ENCODE measurements at regions not wholly inside any gene's neighbourhood (a gene's known extent, or its start where the extent isn't known, plus 50 kb on each side); places are given as distances from the start of the nearest gene placed in this dataset.
"Not testable (repeated sequence)": the region's sequence is repeated elsewhere in the genome, so short reads cannot be mapped to it uniquely, and the experiment has no call there.

DNA sequence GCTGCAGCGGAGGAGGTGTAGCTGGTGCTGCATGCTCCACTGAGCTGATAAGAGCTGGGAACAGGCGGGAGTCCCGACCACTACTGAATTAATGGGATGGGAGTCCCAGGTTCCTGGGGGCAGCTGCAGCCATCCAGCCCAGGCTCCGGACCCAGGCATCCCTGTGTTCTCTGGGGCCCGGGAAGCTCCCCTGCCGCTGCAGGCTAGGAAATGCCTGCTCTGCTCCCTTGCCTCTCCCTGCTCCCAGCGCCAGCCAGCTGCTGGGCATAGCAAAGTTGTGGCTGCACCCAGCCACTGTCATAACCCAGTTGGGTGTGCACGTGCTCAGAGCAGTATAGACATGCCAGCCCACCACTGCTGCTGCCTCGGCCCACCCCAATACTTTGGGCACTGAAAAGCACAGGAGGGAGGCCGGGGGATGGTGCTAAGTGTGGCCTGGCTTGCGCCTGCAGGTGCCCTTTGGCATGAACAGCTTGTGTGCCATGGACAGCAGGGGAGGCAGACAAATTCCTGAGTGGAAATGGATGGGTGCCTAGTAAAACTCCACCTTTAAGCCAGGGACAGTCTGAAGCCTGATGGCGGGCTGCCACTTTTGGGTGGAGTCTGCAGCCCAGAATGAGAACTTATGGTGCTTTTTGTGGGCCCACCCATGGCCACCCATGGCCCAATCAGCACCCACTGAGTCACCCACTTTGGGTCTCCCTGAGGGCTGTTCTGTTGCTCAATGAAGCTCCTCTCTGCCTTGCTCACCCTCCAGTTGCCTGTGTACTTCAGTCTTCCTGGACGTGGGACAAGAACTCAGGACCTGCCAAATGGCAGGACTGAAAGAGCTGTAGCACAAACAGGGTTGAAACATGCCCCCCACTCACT lies 219.3 kb upstream of the TMEFF2 start:
- H3K27ac ChIP-seq (ENCODE audit: low read depth, low read length) = no peak overlapping the region
- DNase-seq (ENCODE audit: low read depth in 4 of 6, low spot score in 6 of 6) = no peak
- WGBS (ENCODE audit: insufficient coverage) = 93% methylated on average over 13 of the region's 13 CpGs
- H3K4me1 ChIP-seq (ENCODE audit: control insufficient read depth, insufficient read depth, low read length) = no peaks in the 10 kb centered on the region
- no peaks in the 10 kb centered on the region for H3K36me3 ChIP-seq (ENCODE audit: control insufficient read depth, insufficient read depth, low read length)
- H3K9me3 ChIP-seq (ENCODE audit: control insufficient read depth, insufficient read depth, low read length) = no peaks in the 10 kb centered on the region
- no peaks in the 10 kb centered on the region for H3K27me3 ChIP-seq (ENCODE audit: control insufficient read depth, insufficient read depth, low read length)
- H3K4me3 ChIP-seq (ENCODE audit: low read depth, low read length) = no peak overlapping the region

DNA sequence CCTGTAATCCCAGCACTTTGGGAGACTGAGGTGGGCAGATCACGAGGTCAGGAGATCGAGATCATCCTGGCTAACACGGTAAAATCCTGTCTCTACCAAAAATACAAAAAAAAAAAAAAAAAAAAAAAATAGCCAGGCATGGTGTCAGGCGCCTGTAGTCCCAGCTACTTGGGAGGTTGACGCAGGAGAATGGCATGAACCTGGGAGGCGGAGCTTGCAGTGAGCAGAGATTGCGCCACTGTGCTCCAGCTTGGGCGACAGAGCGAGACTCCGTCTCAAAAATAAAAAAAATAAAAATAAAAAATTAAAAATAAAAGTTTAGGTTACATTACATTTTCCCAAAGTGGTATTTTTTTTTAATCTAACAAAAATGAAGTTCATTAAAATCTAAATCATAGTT lies 218.1 kb upstream of the TMEFF2 start:
- not testable (repeated sequence) for H3K4me1 ChIP-seq (ENCODE audit: control insufficient read depth, insufficient read depth, low read length); DNase-seq (ENCODE audit: low read depth in 4 of 6, low spot score in 6 of 6); H3K27ac ChIP-seq (ENCODE audit: low read depth, low read length); H3K4me3 ChIP-seq (ENCODE audit: low read depth, low read length); H3K9me3 ChIP-seq (ENCODE audit: control insufficient read depth, insufficient read depth, low read length); H3K36me3 ChIP-seq (ENCODE audit: control insufficient read depth, insufficient read depth, low read length); H3K27me3 ChIP-seq (ENCODE audit: control insufficient read depth, insufficient read depth, low read length)
- no CpG with 5 or more reads among the region's 10 CpGs for WGBS (ENCODE audit: insufficient coverage)

DNA sequence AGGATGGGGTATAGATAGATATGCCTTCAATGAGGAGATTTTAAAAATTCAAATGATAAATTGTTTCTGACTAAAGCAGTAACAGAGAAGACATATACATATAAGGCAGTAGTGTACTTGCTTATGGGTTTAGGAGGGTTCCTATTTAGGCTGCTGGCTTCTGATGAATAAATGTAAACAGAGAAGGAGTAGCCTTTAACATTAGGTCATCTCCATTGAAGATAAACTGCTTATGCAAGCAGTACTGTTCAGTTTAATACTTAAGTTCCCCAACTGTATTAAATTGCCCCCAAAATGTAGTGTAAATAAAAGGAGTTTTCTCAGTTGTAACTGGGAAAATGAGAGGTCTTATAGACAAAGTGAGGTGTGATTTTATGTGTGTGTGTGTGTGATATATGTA lies 217.7 kb upstream of the TMEFF2 start:
- Histone ChIP-seq H3K27me3 (ENCODE audit: control insufficient read depth, insufficient read depth, low read length) (no peaks in the 10 kb centered on the region), H3K36me3 (ENCODE audit: control insufficient read depth, insufficient read depth, low read length) (no peaks in the 10 kb centered on the region), H3K4me1 (ENCODE audit: control insufficient read depth, insufficient read depth, low read length) (no peaks in the 10 kb centered on the region), H3K27ac (ENCODE audit: low read depth, low read length) (no peak overlapping the region), H3K9me3 (ENCODE audit: control insufficient read depth, insufficient read depth, low read length) (no peaks in the 10 kb centered on the region), H3K4me3 (ENCODE audit: low read depth, low read length) (no peak overlapping the region)
- no peak for DNase-seq (ENCODE audit: low read depth in 4 of 6, low spot score in 6 of 6)

DNA sequence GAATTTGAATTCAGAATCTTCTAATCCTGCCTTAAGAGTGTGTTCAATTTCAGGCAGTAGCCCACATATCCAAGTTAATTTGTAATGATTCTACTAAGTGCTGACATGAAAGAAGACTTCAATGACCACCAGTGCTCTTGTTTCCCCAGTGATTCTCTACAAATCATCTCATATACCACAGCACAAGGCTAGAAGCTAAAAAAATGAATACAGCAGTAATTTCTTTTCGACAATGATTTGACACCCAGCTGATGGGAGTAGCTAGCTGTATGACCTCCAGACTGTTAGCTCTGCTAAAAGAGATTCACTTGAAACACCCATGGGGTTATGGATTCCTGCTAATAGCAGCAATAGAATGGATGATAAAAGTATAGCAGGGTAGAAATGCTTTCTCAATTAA lies 217.0 kb upstream of the TMEFF2 start:
- Histone ChIP-seq H3K36me3 (ENCODE audit: control insufficient read depth, insufficient read depth, low read length) (no peaks in the 10 kb centered on the region), H3K4me3 (ENCODE audit: low read depth, low read length) (no peak overlapping the region), H3K4me1 (ENCODE audit: control insufficient read depth, insufficient read depth, low read length) (no peaks in the 10 kb centered on the region), H3K27ac (ENCODE audit: low read depth, low read length) (no peak overlapping the region), H3K9me3 (ENCODE audit: control insufficient read depth, insufficient read depth, low read length) (no peaks in the 10 kb centered on the region), H3K27me3 (ENCODE audit: control insufficient read depth, insufficient read depth, low read length) (no peaks in the 10 kb centered on the region)
- no CpG with 5 or more reads among the region's 1 CpG for WGBS (ENCODE audit: insufficient coverage)
- peak in 1 of 6 donors; percentile 6 for DNase-seq (ENCODE audit: low read depth in 4 of 6, low spot score in 6 of 6)

GRCh38 chr2:192410319-192410718 lies 215.6 kb upstream of the TMEFF2 start:
- no peak overlapping the region for H3K4me3 ChIP-seq (ENCODE audit: low read depth, low read length)
- H3K36me3 ChIP-seq (ENCODE audit: control insufficient read depth, insufficient read depth, low read length) = no peaks in the 10 kb centered on the region
- DNase-seq (ENCODE audit: low read depth in 4 of 6, low spot score in 6 of 6) = no peak
- H3K27ac ChIP-seq (ENCODE audit: low read depth, low read length) = no peak overlapping the region
- H3K27me3 ChIP-seq (ENCODE audit: control insufficient read depth, insufficient read depth, low read length) = no peaks in the 10 kb centered on the region
- no peaks in the 10 kb centered on the region for H3K4me1 ChIP-seq (ENCODE audit: control insufficient read depth, insufficient read depth, low read length)
- H3K9me3 ChIP-seq (ENCODE audit: control insufficient read depth, insufficient read depth, low read length) = no peaks in the 10 kb centered on the region

GRCh38 chr2:192407692-192408091 lies 213.0 kb upstream of the TMEFF2 start:
- Histone ChIP-seq H3K27ac (ENCODE audit: low read depth, low read length) (no peak overlapping the region), H3K4me3 (ENCODE audit: low read depth, low read length) (no peak overlapping the region), H3K36me3 (ENCODE audit: control insufficient read depth, insufficient read depth, low read length) (no peaks in the 10 kb centered on the region), H3K4me1 (ENCODE audit: control insufficient read depth, insufficient read depth, low read length) (no peaks in the 10 kb centered on the region), H3K9me3 (ENCODE audit: control insufficient read depth, insufficient read depth, low read length) (no peaks in the 10 kb centered on the region), H3K27me3 (ENCODE audit: control insufficient read depth, insufficient read depth, low read length) (no peaks in the 10 kb centered on the region)
- DNase-seq (ENCODE audit: low read depth in 4 of 6, low spot score in 6 of 6) = peak in 1 of 6 donors; percentile 31
- 63% methylated on average over 3 of the region's 5 CpGs for WGBS (ENCODE audit: insufficient coverage)

DNA sequence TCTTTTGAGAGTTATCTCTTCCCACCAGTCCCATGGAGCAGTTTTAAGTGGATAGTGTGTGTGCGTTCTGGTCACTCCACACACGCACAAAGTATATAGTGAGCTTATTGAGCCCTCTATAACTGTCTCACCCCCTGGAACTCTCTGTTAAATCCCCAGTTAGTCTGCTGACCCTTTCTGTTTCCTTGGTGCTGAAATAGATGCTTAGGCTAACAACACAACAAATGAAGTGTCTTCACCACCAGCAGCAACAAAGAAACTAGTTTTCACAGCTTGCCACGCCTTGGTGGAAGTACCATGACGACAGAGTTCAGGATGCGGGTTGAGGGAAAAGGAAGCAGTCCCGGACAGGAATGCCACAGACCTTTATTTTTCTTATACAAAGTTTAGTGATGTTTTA lies 203.5 kb upstream of the TMEFF2 start:
- DNase-seq (ENCODE audit: low read depth in 4 of 6, low spot score in 6 of 6) = no peak
- no peaks in the 10 kb centered on the region for H3K9me3 ChIP-seq (ENCODE audit: control insufficient read depth, insufficient read depth, low read length)
- H3K27ac ChIP-seq (ENCODE audit: low read depth, low read length) = no peak overlapping the region
- H3K4me1 ChIP-seq (ENCODE audit: control insufficient read depth, insufficient read depth, low read length) = no peaks in the 10 kb centered on the region
- no peaks in the 10 kb centered on the region for H3K27me3 ChIP-seq (ENCODE audit: control insufficient read depth, insufficient read depth, low read length)
- no CpG with 5 or more reads among the region's 6 CpGs for WGBS (ENCODE audit: insufficient coverage)
- H3K4me3 ChIP-seq (ENCODE audit: low read depth, low read length) = no peak overlapping the region
- H3K36me3 ChIP-seq (ENCODE audit: control insufficient read depth, insufficient read depth, low read length) = no peaks in the 10 kb centered on the region

DNA sequence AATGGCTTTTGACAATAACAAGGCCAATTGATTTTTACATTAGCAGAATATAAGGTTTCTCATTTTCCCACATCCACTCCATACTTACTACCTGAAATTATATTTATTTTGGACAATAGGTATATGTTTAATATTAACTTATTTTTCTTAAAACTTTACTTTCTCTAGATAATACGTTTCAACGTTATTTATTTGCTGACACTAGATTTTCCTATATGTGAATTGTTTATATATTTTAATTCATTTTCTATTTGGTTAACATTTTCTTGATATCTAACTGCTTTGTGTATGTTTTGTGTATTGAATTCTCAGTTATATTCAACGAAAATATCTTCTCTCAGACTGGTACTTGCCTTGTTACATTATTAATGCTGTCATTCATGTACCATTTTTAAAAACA lies 199.9 kb upstream of the TMEFF2 start:
- Histone ChIP-seq H3K36me3 (ENCODE audit: control insufficient read depth, insufficient read depth, low read length) (no peaks in the 10 kb centered on the region), H3K4me3 (ENCODE audit: low read depth, low read length) (no peak overlapping the region), H3K4me1 (ENCODE audit: control insufficient read depth, insufficient read depth, low read length) (no peaks in the 10 kb centered on the region), H3K27me3 (ENCODE audit: control insufficient read depth, insufficient read depth, low read length) (no peaks in the 10 kb centered on the region), H3K9me3 (ENCODE audit: control insufficient read depth, insufficient read depth, low read length) (no peaks in the 10 kb centered on the region), H3K27ac (ENCODE audit: low read depth, low read length) (no peak overlapping the region)
- WGBS (ENCODE audit: insufficient coverage) = no CpG with 5 or more reads among the region's 3 CpGs
- no peak for DNase-seq (ENCODE audit: low read depth in 4 of 6, low spot score in 6 of 6)

- Histone ChIP-seq H3K27ac (ENCODE audit: low read depth, low read length) (no peak overlapping the region), H3K9me3 (ENCODE audit: control insufficient read depth, insufficient read depth, low read length) (no peaks in the 10 kb centered on the region), H3K36me3 (ENCODE audit: control insufficient read depth, insufficient read depth, low read length) (no peaks in the 10 kb centered on the region), H3K27me3 (ENCODE audit: control insufficient read depth, insufficient read depth, low read length) (no peaks in the 10 kb centered on the region), H3K4me1 (ENCODE audit: control insufficient read depth, insufficient read depth, low read length) (no peaks in the 10 kb centered on the region), H3K4me3 (ENCODE audit: low read depth, low read length) (no peak overlapping the region)
- DNase-seq (ENCODE audit: low read depth in 4 of 6, low spot score in 6 of 6) = no peak
Observed at GRCh38 chr2:192391041-192391440, 196.3 kb upstream of the TMEFF2 start.

- no peak for DNase-seq (ENCODE audit: low read depth in 4 of 6, low spot score in 6 of 6)
- H3K4me1 ChIP-seq (ENCODE audit: control insufficient read depth, insufficient read depth, low read length) = no peaks in the 10 kb centered on the region
- H3K9me3 ChIP-seq (ENCODE audit: control insufficient read depth, insufficient read depth, low read length) = no peaks in the 10 kb centered on the region
- no peaks in the 10 kb centered on the region for H3K36me3 ChIP-seq (ENCODE audit: control insufficient read depth, insufficient read depth, low read length)
- no peaks in the 10 kb centered on the region for H3K27me3 ChIP-seq (ENCODE audit: control insufficient read depth, insufficient read depth, low read length)
- H3K4me3 ChIP-seq (ENCODE audit: low read depth, low read length) = no peak overlapping the region
- no peak overlapping the region for H3K27ac ChIP-seq (ENCODE audit: low read depth, low read length)
Observed at GRCh38 chr2:192390401-192390800, 195.7 kb upstream of the TMEFF2 start.

All from spinal cord (tissue), 9 donors.